IPS-NIHi7 (cell line): ENCODE measurements at regions not wholly inside any gene's neighbourhood (a gene's known extent, or its start where the extent isn't known, plus 50 kb on each side); places are given as distances from the start of the nearest gene placed in this dataset.
"Not testable (repeated sequence)": the region's sequence is repeated elsewhere in the genome, so short reads cannot be mapped to it uniquely, and the experiment has no call there.

ENCODE experiments used
- DNase-seq: peaks from one replicate; pipeline ENCODE4 v3.0.0; 2012; ENCODE audit warnings: mixed read lengths; ENCODE audit errors: extremely low spot score

GRCh38 chr2:147420517-147420916 lies 424.3 kb upstream of the ACVR2A start:
- DNase-seq = peak; percentile 32

DNA sequence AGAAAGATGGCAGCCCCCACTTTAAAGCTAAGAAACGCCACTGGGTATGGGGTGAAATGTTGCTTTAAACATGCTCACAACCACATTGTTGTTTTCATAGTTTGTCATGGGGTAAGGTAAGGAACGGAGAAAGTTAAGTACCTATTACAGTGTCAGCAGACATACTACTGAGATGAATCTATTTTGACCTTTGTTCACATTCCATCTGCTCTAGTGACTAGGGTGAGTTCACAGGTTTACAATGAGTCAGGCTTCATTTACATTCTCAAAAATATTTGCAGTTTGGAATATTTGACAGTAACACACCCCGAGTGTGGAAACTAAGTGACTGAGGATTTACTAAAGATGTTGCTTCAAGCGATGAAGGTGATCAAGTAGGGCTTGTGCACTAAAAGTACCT lies 428.7 kb upstream of the ACVR2A start:
- DNase-seq = no peak

- not testable (repeated sequence) for DNase-seq
Observed at GRCh38 chr2:147414656-147415055, 430.2 kb upstream of the ACVR2A start.

DNA sequence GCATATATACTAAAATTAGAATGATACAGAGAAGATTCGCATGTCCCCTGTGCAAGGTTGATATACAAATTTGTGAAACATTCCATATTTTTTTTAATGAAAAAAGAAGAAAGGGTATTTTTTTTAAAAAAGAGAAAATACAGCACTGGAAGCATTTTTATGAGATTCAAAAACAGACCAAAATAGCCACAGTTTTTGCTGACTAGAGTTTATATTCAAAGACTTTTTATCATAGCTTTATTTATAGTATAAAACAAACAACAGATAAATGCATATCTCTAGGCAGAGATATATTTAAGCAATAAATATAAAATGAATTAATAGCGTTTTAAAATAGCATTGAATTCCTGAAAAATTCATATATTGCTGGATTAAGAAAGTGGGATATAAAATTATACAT lies 436.5 kb upstream of the ACVR2A start:
- no peak for DNase-seq

GRCh38 chr2:147405651-147406050 lies 439.2 kb upstream of the ACVR2A start:
- DNase-seq = no peak

- no peak for DNase-seq
Observed at GRCh38 chr2:147398996-147399395, 445.8 kb upstream of the ACVR2A start.

DNA sequence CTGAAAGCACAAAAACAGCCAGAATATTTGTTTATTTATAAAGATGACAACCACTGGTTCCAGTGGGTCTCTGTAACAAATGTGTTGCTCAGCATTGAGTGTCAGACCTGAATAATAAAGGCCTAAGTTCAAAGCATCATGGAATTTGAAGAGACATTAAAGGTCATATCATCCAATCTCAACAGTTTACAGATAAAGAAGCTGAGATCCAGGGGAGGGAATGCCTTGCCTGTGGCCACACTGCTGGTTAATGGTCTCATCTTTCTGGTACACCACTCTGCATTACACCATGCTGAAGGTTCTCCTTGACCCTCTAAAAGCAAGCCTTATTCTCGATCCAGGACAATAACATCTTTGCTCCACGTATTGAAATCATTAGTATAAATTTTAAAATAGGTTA lies 446.5 kb upstream of the ACVR2A start:
- no peak for DNase-seq

GRCh38 chr2:147396890-147397289 lies 447.9 kb upstream of the ACVR2A start:
- DNase-seq = no peak

DNA sequence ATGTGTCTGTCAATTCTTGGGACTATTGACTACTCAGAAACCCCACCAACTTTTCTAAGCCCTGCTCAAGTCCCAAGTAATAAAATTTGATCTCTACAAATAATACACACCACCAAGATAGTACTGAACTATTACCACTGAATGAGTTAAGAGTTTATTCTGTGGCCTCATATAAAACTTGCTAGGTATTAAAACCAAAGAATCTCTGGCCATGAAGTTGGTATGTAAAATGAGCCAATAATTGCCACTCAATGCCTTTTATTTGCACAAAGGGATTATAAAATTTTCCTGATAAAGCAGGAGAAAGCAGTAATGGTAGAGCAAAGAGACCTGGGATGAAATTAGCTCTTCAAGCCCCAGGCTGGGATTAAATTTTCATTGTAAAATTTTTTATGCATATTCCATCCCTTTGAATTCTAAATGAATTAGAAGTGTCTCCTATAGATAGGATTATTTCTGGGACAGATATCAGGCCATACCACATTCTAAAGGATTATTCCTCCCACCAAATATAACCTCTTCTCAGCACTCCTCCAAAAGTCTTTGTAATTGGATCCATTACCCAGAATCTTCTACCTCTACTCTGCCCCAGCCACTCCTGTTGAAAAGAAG lies 450.5 kb upstream of the ACVR2A start:
- DNase-seq = no peak

- DNase-seq = no peak
Observed at GRCh38 chr2:147392180-147392579, 452.6 kb upstream of the ACVR2A start.

- DNase-seq = no peak
Observed at GRCh38 chr2:147390475-147390874, 454.4 kb upstream of the ACVR2A start.

- no peak for DNase-seq
Observed at GRCh38 chr2:147389218-147389617, 455.6 kb upstream of the ACVR2A start.

- DNase-seq = no peak
Observed at GRCh38 chr2:147388217-147388616, 456.6 kb upstream of the ACVR2A start.

DNA sequence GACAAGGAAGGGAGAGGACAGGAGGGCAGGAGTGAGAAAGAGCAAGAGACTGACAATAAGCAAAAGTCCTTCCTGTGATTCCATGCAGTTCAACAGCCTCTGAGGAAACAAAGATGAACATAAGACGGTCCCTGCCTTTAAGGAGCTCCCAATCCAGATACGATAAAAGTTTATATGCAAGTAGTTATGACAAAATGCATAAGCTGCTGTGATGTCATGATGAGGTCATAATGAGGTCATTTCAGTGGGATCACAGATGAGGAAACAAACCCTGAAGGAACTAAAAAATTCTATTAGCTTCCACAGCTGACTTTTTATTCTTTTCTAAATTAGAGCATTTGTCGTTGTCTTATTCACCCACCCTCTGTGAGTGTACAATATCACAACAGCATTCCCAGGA lies 458.5 kb upstream of the ACVR2A start:
- no peak for DNase-seq

DNA sequence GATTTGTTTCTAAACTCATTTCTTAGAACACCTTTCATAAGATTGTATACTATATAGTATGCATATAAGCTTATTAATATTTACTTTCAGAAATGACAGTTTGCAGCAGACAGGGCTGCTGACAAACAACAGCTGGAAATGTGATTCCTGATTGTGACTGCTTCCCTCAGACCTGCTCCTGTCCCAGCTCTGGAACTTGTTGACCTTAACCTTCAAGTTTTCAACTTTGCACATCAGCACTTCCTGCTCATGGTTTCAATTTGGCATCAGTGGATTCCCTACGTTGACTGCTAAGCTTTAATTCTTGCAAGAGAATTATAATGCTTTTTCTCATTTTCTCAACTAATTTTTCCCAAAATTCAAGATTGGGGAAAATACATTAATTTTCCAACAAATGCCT lies 459.2 kb upstream of the ACVR2A start:
- no peak for DNase-seq

GRCh38 chr2:147384659-147385058 lies 460.2 kb upstream of the ACVR2A start:
- DNase-seq = no peak

GRCh38 chr2:147382322-147382948 lies 462.4 kb upstream of the ACVR2A start:
- no peak for DNase-seq

DNA sequence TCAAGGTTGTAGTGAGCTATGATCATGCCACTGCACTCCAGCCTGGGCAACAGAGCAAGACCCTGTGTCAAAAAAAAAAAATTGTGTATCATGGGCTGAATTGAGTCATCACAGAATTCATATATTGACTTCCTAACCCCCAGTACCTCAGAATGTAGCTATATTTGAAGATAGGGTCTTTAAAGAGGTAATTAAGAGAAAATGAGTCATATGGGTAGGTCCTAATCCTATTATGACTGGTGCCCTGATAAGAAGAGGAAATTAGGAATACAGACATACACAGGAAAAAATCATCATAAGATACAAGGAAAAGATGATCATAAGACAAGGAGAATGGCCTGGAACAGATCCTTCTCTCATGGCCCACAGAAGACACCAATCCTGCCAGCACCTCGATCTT lies 466.4 kb upstream of the ACVR2A start:
- no peak for DNase-seq

DNA sequence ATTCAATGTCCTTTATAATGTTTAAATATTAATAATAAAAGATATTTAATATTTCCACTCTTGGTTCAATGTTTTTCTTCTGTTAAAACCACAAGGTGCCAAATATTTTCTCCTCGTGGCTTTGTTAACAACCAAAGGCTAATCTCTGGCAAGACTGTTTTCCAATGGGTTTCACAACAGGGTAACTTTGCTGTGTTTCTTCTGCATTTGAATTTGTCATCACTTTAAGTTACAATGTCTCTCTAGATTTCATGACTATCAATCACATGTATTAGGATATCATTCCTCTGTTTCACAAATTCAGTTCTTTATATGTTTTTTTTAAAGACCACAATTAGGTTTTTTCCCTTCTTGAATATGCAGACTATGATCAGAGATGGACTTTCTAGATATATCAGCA lies 469.8 kb upstream of the ACVR2A start:
- DNase-seq = no peak

- DNase-seq = no peak
Observed at GRCh38 chr2:147374423-147374811, 470.4 kb upstream of the ACVR2A start.

DNA sequence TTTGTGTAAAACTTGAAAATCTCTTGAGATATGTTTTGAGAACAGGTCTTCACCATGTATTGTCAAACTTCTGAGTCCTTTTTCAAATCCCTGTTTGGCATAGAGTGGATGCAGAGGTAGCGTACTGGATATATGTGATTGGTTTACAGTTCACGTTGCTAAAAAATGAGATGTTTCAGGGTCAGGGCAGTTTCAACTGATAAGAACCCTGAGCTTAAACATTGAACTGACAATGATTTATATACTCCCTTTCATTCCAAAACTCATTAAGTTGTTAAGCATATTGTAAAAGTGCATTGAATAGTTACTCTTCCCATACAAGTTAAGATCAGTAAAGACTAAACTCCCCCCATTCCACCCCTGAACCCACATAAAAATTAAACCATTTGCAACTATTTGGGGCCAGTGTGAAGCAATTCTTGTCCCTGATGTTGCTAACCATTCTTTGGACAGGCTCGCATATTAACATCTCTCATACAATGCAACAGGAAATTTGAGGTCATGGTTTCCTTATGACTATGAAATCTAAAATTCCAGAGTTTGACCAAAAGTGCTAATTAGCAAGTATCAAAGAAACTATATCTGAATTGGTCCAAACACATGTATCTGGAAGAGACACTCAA lies 470.9 kb upstream of the ACVR2A start:
- DNase-seq = no peak

DNA sequence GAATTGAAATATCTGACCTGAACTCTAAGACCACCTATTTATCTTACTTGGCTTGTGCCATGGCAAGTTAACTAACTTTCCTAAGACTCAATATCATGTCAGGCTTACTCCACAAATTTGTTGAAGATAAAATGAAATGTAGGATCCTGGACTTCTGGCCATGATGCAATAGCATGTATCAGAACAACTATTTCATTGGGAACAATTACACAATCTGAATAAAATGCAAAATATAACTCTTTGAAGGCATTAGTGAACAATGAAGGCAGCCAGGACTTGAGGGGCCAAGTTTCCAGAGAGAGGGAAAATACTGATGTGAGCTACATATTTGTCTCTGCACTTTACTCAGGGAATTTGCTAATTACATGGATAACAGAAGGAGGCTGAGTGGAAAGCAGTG lies 476.5 kb upstream of the ACVR2A start:
- DNase-seq = no peak

- DNase-seq = no peak
Observed at GRCh38 chr2:147366279-147366678, 478.6 kb upstream of the ACVR2A start.

DNA sequence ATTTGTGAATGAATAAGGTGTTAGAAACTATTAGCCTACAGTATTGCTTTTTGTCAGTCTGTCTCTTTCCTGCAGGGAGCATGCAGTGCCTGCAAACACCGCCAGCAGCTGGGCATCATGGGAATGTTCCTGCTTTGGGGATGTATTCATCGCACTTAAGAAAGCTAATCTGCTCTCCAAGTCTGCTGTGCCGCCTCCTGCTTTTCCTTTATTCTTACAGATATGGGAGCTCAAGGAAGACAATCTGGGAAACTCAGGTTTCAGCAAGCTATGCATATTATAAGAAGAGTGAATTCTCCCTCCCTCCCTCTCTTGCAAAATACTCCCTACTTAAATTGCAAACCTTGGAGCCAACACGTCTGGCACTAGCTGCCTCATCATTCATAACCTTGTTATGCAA lies 479.2 kb upstream of the ACVR2A start:
- peak; percentile 23 for DNase-seq
